GM21576 (cell line): ENCODE measurements at regions not wholly inside any gene's neighbourhood (a gene's known extent, or its start where the extent isn't known, plus 50 kb on each side); places are given as distances from the start of the nearest gene placed in this dataset.

Experiments
- ATAC-seq: cut with Tn5 transposase; IDR thresholded peaks from one replicate; pipeline ENCODE4 v1.9.1; 2021; ENCODE audit warnings: mild to moderate bottlenecking, moderate library complexity; ENCODE audit not compliant: unreplicated experiment

GRCh38 chr3:181764544-181764943, 52.8 kb downstream of the SOX2 start:
- no peak for ATAC-seq

- ATAC-seq = no peak
Measured at GRCh38 chr3:181770296-181770695, 58.6 kb downstream of the SOX2 start.

DNA sequence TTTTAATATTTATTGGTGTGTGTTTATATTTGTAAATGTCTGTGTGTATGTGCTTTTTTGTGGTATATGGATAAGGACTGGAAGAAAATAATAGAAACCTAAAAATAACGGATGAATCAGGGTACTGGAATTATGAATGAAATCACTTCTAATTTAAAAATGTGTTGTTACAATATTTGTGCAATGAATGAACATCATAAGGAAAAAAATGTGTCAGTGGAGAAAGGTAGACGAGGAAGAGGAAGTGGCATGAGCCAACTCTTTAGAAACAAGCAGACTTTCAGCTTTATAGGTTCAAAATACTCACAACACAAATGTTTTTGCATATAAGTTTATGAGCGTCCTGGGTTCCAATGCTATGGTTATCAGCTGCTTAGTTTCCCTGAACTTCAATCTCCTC, 59.4 kb downstream of the SOX2 start:
- ATAC-seq = no peak

DNA sequence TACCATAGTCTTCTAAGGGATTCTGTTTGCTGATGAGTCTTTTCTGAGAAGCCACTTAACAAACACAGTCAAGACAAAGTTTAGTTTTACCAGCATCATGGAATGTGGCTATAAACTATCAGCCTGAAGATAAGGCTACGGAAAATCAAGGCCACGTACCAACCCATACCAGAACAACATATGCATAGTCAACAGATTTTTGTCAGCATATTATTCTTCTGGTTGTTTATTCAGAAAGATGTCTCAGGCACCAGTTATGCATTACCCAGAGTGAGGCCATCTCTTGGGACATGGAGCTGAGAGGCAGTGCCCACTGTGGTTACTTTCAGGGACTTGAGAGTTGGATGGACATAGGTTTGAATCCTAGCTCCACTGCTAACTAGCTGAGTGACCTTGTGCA, 60.4 kb downstream of the SOX2 start:
- ATAC-seq = no peak

DNA sequence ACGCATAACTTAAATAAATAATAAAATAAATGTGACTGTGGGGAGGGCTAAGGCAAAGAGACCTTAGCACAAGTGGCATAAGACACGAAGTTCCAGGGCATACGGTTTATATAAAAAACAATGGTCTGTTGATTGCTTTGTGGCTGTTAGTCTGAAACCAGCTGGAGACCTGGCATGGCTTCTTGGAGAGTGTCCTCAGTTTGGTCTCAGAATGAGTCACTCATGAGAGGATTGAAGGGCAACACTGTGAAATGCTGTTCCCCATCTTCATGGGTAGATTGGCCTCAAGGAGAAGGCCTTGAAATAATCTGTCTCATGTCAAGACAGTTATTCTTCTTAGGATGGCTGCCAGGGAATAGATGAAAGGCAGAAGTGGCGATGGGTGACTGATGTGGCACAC, 62.2 kb downstream of the SOX2 start:
- ATAC-seq = no peak

DNA sequence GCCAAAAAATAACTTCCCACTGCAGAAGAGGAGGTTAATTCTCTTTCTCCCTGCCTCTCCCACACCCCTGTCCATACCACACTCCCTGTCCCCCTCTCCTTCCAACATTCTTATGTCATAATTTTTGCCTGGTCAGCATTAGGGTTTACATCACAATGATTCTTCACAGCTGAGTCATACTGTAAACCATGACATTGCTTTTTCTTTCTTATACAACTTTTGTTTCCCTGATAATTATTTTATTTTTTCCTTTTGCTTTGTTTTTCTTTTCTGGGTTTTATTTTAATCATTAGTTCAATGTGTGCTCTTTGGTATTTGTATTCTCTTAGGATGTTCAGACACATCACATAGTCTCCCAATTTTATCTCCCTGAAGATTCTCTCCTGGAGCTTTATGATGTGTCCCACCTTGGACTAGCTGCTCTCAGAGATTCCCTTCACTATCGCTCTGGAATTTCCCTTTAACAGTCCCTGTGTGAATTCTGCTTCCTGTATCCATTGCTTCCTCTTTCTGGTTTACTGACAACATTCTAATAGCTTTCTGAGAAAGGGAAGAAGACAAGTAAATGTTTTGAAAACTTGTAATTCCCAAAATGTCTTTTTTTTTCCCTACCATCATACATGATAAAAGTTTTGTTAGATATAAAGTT, 70.7 kb downstream of the SOX2 start:
- ATAC-seq = no peak

GRCh38 chr3:181790561-181790960, 78.8 kb downstream of the SOX2 start:
- no peak for ATAC-seq

- ATAC-seq = no peak
Measured at GRCh38 chr3:181791056-181791955, 79.6 kb downstream of the SOX2 start.

DNA sequence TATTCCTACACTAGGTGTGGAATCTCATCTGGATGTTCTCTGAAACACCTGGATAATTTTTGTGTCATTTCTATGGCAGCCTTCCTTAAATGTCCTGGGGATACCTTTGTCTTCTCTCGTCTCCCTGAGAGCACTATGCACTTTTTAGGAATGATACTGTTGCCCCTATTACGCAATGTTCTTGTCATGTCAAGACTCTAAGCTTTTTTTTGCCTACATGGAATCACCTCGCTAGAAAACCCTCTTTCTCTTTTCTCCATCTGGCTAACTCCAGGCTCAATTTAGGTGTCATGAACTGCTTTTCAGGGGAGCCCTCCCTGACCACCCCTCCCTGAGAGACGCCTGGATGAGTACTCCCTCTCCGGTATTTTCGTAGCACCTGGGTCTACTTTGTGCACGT, 81.3 kb downstream of the SOX2 start:
- ATAC-seq = no peak

GRCh38 chr3:181794011-181794790, 82.5 kb downstream of the SOX2 start:
- ATAC-seq = no peak

DNA sequence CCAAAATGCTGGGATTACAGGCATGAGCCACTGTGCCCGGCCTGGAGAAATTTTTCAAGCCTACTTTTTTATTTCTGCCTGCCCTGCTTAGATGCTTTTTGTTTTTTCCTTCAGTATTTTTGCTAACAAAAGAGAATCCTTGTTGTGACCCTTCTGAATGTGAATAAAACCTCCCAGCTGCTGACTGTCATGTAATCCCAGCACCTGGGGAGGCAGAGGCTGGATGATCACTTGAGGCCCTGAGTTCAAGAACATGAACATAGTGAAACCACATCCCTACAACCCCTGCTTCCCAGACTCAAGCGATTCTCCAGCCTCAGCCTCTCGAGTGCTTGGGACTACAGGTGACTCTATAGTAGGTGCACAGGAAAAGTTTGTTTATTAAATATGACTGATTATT, 84.9 kb downstream of the SOX2 start:
- ATAC-seq = no peak

DNA sequence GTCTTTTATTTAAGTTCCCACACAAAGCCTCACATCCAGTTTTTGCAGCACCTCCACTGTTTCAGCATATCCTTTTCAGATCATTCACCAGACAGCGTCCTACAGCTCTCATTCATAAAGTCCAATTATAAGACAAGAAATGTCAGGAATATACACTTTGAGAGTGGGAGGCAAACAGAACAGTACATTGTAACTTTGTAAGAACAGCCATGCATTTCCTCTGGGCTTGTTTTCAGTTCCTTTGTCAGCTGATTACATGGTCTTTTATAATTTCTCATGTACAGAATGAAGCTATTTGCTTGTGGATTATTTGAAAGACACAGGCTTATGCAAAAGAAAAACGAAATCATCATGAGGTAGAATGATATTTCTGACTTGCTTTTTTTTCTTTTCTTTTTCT, 85.7 kb downstream of the SOX2 start:
- ATAC-seq = no peak

DNA sequence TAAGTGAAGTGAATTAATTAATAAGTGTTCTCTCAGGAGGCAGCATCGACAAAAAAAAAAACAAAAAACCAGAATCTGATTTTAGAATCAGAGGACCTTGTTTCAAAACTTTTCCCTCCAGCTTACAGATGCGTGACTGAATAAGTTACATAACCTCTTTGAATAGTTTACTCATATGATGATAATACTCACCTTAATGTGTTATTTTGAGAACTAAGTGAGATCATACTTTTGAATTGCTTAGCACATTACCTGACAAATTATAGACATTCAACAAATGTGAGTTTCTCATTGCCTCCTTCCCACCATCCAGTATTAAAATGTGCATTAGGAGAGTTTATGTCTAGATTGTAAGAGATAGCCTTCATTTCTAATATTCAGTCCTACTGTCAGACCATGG, 94.0 kb downstream of the SOX2 start:
- ATAC-seq = no peak

- no peak for ATAC-seq
Measured at GRCh38 chr3:181808053-181808452, 96.3 kb downstream of the SOX2 start.

GRCh38 chr3:181823716-181824115, 112.0 kb downstream of the SOX2 start:
- ATAC-seq = no peak

DNA sequence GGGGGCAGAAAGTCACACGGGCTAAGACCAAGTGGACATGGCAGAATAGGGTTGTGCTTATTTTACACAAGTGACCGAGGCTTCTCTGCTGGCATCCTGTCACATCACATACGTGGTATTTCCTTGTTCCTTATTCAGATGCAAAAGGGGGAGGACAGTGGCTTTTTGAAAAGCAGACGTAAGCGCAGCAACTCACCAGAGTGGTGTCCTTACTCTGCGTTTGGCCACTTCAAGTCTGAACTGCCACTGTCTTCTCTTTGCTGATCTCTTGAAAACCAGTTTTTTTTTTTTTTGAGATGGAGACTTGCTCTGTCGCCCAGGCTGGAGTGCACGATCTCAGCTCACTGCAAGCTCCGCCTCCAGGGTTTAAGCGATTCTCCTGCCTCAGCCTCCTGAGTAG, 113.2 kb downstream of the SOX2 start:
- ATAC-seq = no peak

DNA sequence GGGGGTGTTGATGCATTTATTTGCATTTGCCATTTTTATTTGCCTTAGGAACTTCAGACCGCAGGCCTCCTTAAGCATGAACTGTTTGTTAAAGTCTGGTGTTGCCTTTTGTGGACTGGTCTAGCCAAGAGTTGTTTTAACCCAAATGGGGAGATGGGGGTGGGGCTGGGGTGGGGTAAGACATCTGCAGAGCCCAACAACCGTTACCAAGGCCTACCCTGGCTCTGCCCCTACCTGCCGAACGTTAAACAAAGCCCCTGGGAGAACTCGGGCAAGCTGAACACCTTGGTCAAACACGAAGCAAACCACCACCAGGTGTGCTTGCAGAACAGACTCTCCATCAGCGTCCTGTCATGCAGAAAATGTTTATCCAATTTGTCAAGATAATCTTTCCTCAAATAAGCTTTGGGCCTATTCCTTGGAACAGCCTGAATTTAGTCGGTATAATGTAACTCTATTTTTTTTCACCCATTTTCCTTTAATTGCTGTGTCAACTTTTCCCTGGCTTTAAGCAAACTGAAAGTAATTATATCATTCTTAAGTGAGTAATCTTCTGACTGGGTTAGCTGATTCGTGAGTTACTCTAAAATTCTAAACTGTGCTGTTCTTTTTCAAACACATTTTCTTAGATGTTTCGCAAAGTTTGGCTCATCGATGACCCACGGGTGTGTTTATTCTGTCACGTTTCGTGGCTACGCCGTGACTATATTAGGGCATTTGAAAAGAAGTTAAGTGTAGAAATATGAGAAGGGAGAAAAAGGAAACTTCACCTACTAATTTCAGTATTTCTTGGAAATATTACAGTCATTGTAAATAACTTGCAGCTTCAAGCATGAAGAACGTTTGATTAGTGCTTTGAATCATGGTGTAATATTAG, 127.6 kb downstream of the SOX2 start:
- peak; percentile 7 for ATAC-seq

GRCh38 chr3:181839916-181840297, 128.2 kb downstream of the SOX2 start:
- ATAC-seq = peak; percentile 71

GRCh38 chr3:181844211-181844610, 132.5 kb downstream of the SOX2 start:
- no peak for ATAC-seq

DNA sequence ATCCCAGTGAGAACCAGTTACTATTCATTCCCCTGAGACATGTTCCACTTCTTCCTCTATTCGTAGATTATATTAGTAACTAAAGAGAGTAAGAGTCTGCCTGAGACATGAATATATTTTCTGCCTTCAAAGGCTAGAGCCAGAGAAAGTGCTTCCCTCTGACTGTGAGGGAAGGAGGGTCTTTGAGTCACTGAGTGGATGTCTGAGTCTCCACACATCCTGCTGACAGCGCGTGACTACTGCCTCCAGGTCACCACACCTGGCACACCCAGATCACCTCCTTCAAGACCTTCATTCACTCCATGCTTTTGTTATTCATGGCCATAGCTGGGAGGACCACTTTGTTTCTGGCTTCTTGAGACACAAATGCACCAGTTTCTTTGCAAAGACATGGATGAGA, 135.6 kb downstream of the SOX2 start:
- no peak for ATAC-seq

- ATAC-seq = no peak
Measured at GRCh38 chr3:181851063-181851462, 139.3 kb downstream of the SOX2 start.
